ENCODE measurements at regions not wholly inside any gene's neighbourhood (a gene's known extent, or its start where the extent isn't known, plus 50 kb on each side); places are given as distances from the start of the nearest gene placed in this dataset.
"Not testable (repeated sequence)": the region's sequence is repeated elsewhere in the genome, so short reads cannot be mapped to it uniquely, and the experiment has no call there.

DNA sequence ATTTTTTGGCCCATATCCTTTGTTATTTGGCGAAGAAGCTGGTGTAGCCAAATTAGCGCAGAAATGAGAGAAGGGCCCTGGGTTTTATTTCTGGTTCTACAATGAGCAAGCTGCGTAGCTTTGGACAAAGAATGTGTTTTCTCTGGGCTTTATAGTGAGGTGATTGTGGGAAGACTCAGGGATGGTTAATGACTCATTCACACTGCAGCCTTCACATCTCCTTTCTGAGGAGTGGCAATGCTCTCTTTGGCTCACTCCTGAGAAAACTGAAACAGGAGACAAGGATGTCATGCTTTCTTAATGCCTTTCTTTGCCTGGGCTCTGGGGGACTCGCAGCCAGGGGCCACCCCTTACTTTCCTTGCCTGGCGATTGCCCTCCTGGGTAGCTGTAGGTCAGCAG, 271.0 kb upstream of the PODXL start:
- no peaks in the 10 kb centered on the region for H3K36me3 Mint-ChIP-seq
- no peak overlapping the region for H3K4me3 Mint-ChIP-seq
- no peaks in the 10 kb centered on the region for H3K4me1 Mint-ChIP-seq
- no peak overlapping the region for H3K27ac Mint-ChIP-seq
- peaks cover 4% of the 10 kb centered on the region for H3K27me3 Mint-ChIP-seq
- peaks cover 0 to 6% (median 2%) of the 10 kb centered on the region in 3 donors for H3K9me3 Mint-ChIP-seq

DNA sequence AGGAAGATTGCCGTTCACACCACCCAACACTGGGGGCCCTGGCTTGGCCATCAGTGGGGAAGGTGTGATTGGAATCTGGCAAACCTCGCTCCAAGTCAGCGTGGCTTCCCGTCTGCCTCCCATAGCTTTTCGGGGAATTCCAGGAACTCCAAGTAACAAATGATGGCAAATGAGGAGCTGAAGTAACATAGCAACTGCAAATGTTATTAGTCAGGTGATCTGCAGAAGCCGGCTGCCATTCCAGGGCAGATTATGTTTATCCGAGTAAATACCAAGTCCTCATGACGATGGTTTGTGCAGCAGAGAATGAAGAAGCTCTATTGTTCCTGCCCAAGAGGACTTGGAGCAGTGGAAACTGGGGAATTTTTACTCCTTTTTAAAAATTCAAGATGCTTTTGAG, 270.5 kb upstream of the PODXL start:
- no peaks in the 10 kb centered on the region for H3K4me1 Mint-ChIP-seq
- H3K27ac Mint-ChIP-seq = no peak overlapping the region
- peaks cover 0 to 6% (median 2%) of the 10 kb centered on the region in 3 donors for H3K9me3 Mint-ChIP-seq
- peaks cover 4% of the 10 kb centered on the region for H3K27me3 Mint-ChIP-seq
- H3K36me3 Mint-ChIP-seq = no peaks in the 10 kb centered on the region
- H3K4me3 Mint-ChIP-seq = peak overlapping the region in 1 of 4 donors; percentile 21

DNA sequence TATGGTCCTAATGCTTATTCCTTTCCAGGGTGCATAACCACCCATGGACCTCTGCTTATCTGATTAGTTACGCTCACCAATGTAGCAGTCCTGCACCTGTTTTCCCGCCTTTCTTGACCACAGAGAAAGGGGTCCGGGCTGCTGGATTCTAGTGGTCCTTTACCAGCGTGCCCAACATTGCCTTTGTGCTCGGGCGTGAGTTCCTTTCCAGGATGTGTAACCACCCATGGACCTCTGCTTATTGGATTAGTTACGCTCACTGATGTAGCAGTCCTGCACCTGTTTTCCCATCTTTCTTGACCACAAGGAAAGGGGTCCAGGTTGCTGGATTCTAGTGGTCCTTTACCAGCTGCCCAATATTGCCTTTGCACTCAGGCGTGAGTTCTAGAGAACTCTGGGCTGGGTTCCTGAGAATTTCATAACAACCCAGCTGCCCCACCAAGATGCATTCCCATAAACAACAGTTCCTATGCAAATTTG, 267.6 kb upstream of the PODXL start:
- not testable (repeated sequence) for H3K4me3 Mint-ChIP-seq, H3K9me3 Mint-ChIP-seq, H3K36me3 Mint-ChIP-seq, H3K27me3 Mint-ChIP-seq, H3K27ac Mint-ChIP-seq, H3K4me1 Mint-ChIP-seq

DNA sequence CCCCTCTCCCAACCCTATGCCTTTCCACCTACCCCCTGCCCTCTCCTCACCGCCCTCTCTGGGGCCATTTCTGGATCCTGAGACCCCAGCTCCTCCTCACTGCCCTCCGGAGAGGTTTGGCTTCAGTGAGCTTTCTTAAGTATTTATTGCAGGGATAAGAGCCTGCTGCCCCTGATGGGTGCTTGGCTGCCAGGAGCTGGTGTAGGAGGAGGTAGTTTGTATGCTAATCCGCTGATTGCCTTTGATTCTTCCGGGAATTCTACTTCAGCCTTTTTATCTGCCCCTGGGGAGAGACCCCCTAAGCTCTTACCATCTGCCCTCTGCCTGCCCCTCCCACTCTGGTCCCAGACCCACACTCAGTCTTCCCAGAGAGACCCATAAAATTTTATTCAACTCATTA, 263.5 kb upstream of the PODXL start:
- H3K4me1 Mint-ChIP-seq = no peaks in the 10 kb centered on the region
- no peak overlapping the region for H3K27ac Mint-ChIP-seq
- no peaks in the 10 kb centered on the region for H3K9me3 Mint-ChIP-seq
- no peaks in the 10 kb centered on the region for H3K36me3 Mint-ChIP-seq
- no peaks in the 10 kb centered on the region for H3K27me3 Mint-ChIP-seq
- no peak overlapping the region for H3K4me3 Mint-ChIP-seq

DNA sequence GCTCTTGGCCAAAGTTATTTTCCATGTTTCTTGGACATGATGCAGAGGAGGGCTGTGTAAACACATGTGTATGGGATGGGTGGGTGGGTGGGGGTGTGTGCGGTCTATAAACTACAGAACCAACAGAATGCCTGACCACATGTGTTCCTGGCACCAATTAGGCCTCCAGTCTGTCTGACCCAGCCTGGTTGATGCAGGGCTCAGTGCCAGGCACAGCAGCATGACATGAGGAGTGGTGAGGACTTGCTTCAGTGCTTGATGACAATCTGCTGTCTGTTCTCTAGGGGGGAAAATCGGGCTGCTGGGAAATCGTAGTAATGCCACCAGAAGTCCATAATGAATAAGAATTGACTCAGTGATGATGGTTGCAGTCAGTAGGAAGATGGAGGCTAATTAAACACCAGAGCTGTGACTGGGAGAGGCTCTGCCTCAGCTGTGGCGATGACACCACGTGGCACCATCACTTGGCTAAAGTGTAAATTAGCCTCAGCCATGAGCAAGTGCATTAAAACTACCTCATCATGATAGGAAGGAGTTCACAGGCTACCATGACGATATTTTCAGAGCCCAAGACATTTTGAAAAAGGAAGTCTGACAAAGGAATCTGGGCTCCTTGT, 260.1 kb upstream of the PODXL start:
- Mint-ChIP-seq H3K36me3 (no peaks in the 10 kb centered on the region), H3K4me1 (no peaks in the 10 kb centered on the region), H3K27ac (no peak overlapping the region)

DNA sequence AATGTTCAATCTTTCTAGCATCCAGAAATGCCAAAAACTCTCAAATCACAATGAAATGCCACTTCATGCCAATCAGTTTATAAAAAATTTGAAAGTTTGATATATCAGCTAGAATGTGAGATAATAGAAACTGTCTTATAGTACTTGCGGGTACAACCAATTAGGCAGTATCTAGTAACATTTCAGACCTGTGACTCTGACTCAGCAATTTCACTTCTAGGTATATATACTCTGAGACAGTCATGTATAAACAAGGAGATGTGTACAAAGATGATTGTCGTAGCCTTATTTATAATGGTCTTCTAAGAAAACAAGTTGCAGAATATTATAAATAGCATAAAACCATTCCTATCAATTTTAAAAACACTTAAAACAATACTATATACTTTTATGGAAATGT, 252.3 kb upstream of the PODXL start:
- Mint-ChIP-seq H3K4me1 (no peaks in the 10 kb centered on the region), H3K36me3 (no peaks in the 10 kb centered on the region), H3K4me3 (no peak overlapping the region), H3K9me3 (peaks cover 0 to 5% (median 1%) of the 10 kb centered on the region in 3 donors), H3K27me3 (peaks cover 1% of the 10 kb centered on the region), H3K27ac (no peak overlapping the region)

More for the DNA sequence above, 260.1 kb upstream of the PODXL start:
- Mint-ChIP-seq H3K4me3 (no peak overlapping the region), H3K27me3 (no peaks in the 10 kb centered on the region), H3K9me3 (no peaks in the 10 kb centered on the region)

DNA sequence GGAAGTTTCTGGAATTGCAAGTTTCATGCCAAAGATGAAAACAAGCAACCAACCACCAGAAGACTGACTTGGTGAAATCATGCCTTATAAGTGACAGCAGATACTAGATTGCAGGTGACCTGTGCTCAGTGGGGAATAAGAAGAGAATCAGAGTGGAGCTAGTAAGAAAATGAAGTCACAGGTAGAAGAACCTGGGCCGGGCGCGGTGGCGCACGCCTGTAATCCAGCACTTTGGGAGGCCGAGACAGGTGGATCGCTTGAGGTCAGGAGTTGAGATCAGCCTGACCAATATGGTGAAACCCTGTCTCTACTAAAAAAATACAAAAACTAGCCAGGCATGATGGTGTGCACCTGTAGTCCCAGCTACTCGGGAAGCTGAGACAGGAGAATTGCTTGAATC, 251.7 kb upstream of the PODXL start:
- H3K9me3 Mint-ChIP-seq, H3K27ac Mint-ChIP-seq, H3K4me3 Mint-ChIP-seq, H3K36me3 Mint-ChIP-seq, H3K27me3 Mint-ChIP-seq, H3K4me1 Mint-ChIP-seq: not testable (repeated sequence)

DNA sequence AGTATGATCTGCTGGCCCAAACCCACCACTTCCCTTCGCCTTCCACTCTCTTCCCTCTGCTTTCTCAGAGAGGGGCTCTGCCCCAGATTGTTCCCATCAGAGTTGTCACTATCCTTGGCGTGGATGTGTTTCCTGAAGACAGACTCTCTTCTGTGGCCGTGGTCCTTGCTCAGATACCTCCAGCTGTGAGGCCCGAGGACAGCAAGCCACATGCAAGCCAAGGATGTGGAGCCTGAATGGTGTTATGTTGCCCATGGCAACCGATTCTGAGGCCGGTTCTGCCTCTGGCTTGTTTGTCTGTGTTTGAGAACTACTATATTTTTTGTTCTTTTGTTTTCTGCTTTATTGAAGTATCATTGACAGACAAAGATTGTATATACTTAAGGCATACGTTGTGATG, 247.4 kb upstream of the PODXL start:
- Mint-ChIP-seq H3K4me1 (no peaks in the 10 kb centered on the region), H3K9me3 (peaks cover 0 to 5% (median 1%) of the 10 kb centered on the region in 3 donors), H3K27me3 (peaks cover 2% of the 10 kb centered on the region), H3K27ac (no peak overlapping the region), H3K36me3 (peaks cover 2% of the 10 kb centered on the region), H3K4me3 (no peak overlapping the region)

DNA sequence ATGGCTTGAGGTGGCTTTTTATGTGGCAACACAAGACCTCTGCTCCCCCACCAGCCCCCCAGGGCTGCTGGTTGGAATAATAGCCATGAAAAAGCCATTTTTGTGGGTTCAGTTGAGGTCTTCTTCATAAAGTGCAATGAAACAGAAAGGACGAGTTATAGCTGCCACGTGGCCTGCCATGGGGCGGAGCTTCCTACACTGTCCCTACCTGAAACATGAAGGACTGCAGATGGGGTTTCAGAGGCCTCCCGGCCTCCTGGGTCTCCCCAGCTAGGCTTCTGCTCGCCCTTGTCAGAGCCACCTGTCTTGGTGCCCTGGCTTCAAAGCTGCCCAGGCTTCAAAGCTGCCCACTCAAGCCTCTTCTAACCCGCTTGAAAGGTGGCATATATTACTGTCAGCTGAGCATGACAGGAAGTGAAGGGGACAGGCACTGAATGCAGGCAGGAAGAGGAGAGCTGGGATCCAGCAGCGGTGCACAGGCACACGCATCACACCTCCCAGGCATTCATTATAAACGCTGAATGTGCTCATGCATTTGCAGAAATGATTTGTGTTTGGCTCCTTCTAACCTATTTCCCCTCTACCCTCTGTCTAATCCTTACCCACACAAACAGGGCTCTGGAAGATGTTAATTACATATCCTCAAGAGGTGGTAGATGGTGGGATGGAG, 245.9 kb upstream of the PODXL start:
- Mint-ChIP-seq H3K4me1 (no peaks in the 10 kb centered on the region), H3K9me3 (peaks cover 0 to 5% (median 0%) of the 10 kb centered on the region in 3 donors), H3K4me3 (no peak overlapping the region), H3K36me3 (peaks cover 2% of the 10 kb centered on the region), H3K27ac (no peak overlapping the region), H3K27me3 (peaks cover 2% of the 10 kb centered on the region)

DNA sequence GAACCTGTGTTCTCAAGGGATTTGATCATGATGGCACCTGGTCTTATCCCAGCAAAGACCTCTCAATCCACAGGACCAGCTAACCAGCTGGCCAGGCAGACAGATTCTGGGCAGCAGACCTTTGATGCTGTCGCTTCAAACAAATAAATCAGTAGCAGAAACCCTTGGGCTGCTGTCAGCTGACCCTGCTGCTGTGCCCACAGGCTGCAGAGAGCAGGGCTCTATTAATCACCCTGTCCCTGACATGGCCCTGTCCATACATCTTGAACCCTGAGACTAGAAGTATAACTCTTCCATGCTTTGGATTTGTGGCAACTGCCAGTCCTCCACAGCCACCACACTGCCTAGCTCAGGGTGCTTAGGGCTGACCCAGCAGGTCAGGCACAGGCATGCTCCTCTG, 244.1 kb upstream of the PODXL start:
- H3K36me3 Mint-ChIP-seq = peaks cover 2% of the 10 kb centered on the region
- H3K4me3 Mint-ChIP-seq = no peak overlapping the region

DNA sequence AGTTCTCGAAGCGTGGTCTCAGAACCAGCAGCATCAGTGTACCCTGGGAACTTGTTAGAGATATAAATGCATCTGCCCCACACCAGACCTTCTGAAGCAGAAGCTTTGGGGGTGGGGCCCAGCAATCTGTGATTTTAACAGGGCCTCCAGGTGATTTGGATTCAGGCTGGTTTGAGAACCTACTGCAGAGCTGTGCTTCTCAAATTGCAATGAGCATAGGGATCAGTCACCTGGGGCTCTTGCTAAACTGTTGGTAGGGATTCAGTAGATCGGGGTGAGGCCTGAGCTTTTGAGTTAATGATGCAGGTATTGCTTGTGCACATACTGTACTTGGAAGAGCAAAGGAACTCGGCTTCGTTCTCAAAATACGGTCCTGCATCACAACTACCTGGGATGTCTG, 243.6 kb upstream of the PODXL start:
- peaks cover 0 to 7% (median 0%) of the 10 kb centered on the region in 3 donors for H3K9me3 Mint-ChIP-seq

More for the DNA sequence above, 244.1 kb upstream of the PODXL start:
- H3K27me3 Mint-ChIP-seq = peaks cover 2% of the 10 kb centered on the region
- H3K4me1 Mint-ChIP-seq = no peaks in the 10 kb centered on the region
- H3K27ac Mint-ChIP-seq = no peak overlapping the region
- H3K9me3 Mint-ChIP-seq = peaks cover 0 to 5% (median 0%) of the 10 kb centered on the region in 3 donors

DNA sequence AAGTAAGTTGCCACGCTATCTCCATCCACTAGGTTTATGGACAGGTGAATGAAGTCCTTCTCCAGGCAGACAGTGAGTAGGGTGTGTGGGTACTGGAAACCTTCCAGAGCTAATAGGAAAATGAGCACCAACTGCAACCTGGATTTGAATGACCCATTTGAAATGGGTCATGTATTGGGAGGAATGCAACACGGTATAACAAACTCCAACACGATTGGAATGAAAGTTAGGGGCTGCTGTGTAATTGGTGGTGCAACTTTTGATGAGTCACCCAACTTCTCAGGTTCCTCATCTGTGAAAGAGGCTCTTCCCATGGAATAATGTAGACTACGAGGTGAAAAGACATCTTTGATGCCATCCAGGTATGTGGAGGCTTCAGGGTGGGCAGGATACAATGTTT, 241.4 kb upstream of the PODXL start:
- H3K4me3 Mint-ChIP-seq = no peak overlapping the region
- no peaks in the 10 kb centered on the region for H3K27me3 Mint-ChIP-seq
- H3K36me3 Mint-ChIP-seq = no peaks in the 10 kb centered on the region
- H3K27ac Mint-ChIP-seq = no peak overlapping the region
- H3K9me3 Mint-ChIP-seq = peaks cover 0 to 4% (median 0%) of the 10 kb centered on the region in 3 donors
- no peaks in the 10 kb centered on the region for H3K4me1 Mint-ChIP-seq

More for the DNA sequence above, 243.6 kb upstream of the PODXL start:
- H3K4me3 Mint-ChIP-seq = no peak overlapping the region
- H3K27me3 Mint-ChIP-seq = peaks cover 2% of the 10 kb centered on the region
- H3K36me3 Mint-ChIP-seq = peaks cover 2% of the 10 kb centered on the region
- no peaks in the 10 kb centered on the region for H3K4me1 Mint-ChIP-seq
- no peak overlapping the region for H3K27ac Mint-ChIP-seq

DNA sequence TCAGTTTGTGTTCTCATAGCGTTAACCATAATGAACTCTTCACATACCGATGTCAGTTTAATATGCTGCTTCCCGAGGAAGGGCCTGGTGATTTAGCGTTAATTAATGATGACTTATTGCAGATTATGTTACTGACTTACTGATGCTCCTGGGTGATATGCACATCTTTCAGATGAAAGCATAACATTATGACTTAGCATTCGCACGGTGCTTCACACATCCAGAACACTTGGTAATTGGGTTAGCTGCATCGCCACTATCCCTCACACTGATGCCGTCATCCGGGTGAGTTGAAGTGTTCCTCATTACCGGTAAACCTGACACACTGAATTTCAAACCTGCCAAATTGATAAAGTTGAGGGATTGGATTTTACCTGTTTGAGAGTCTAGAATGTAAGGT, 239.0 kb upstream of the PODXL start:
- Mint-ChIP-seq H3K9me3 (peaks cover 0 to 6% (median 0%) of the 10 kb centered on the region in 3 donors), H3K27ac (no peak overlapping the region), H3K4me3 (no peak overlapping the region), H3K4me1 (no peaks in the 10 kb centered on the region), H3K36me3 (no peaks in the 10 kb centered on the region), H3K27me3 (no peaks in the 10 kb centered on the region)

DNA sequence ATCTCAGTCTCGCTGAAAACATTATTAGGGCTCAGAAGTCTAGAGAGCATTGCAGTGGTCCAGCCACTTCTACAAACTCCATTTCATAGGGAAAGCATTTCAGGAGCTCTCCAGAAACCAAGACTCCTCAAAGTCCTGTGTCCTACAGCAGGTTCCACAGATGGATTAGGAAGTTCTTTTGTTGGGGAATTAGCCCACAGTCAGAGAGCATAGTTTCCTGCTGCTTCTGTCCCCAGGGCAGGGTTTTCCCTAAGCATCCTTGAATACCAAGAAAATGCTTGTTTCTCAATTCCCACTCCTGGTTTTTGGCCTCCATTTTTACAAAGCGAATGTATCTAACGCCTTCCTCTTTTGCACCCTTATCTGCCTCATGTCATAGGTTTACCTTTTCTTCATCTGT, 235.9 kb upstream of the PODXL start:
- Mint-ChIP-seq H3K27me3 (no peaks in the 10 kb centered on the region), H3K9me3 (peaks cover 0 to 13% (median 0%) of the 10 kb centered on the region in 3 donors), H3K27ac (no peak overlapping the region), H3K4me1 (no peaks in the 10 kb centered on the region), H3K36me3 (no peaks in the 10 kb centered on the region), H3K4me3 (no peak overlapping the region)

DNA sequence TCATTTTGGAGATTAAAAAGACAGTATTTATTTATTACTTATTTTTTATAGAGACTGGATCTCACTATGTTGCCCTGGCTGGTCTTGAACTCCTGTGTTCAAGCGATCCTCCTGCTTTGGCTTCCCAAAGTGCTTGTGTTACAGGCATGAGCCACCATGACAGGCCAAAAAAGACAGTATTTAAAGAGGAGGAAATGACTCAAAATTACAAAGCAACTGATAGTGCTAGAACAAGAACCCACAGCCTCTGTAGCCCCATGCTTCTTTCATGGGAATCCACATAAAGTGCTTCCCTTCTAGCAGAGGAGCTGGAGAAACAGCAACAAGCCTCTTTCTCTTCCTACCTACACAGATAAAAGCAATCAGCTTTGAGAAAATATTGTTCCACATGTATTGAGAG, 230.7 kb upstream of the PODXL start:
- Mint-ChIP-seq H3K4me3 (no peak overlapping the region), H3K27ac (no peak overlapping the region), H3K36me3 (no peaks in the 10 kb centered on the region), H3K27me3 (no peaks in the 10 kb centered on the region), H3K9me3 (peaks cover 0 to 8% (median 2%) of the 10 kb centered on the region in 3 donors), H3K4me1 (no peaks in the 10 kb centered on the region)

DNA sequence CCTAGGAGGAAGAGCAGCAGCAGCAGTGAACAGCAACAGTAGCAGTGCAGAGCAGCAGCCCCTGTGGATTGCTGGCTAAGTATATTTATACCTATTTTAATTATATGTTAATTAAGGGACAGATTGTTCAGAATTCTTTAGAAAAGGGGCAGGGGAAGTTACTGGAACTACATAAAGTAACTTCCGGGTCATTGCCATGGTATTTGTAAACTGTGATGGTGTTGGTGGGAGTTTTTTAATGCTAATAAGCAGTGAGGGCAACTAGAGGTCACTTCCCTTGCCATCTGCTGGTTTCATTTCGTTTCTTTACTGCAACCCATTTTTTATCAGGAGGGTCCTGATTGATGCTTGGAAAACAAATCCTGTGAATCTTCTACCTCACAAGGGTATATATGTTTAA, 229.8 kb upstream of the PODXL start:
- Mint-ChIP-seq H3K27ac (no peak overlapping the region), H3K4me3 (no peak overlapping the region), H3K4me1 (no peaks in the 10 kb centered on the region)

More for the DNA sequence above, 229.8 kb upstream of the PODXL start:
- peaks cover 0 to 8% (median 2%) of the 10 kb centered on the region in 3 donors for H3K9me3 Mint-ChIP-seq
- no peaks in the 10 kb centered on the region for H3K27me3 Mint-ChIP-seq
- H3K36me3 Mint-ChIP-seq = no peaks in the 10 kb centered on the region
